Adrenal gland (tissue), 5 donors: ENCODE measurements at regions not wholly inside any gene's neighbourhood (a gene's known extent, or its start where the extent isn't known, plus 50 kb on each side); places are given as distances from the start of the nearest gene placed in this dataset.

Source experiments
- POLR2A ChIP-seq, 2 donors: fragments of 450-650 bp; IDR thresholded peaks; one replicate each; pipeline ENCODE4 v1.6.1; 2017; ENCODE audit warnings: antibody characterized with exemption in 2 of 2, mild to moderate bottlenecking in 2 of 2, moderate library complexity in 1 of 2
- TF ChIP-seq, protein P1 (sequence below), 6 experiments: fragments of 450-650 bp in 4 of 6; fragments of 200-600 bp in 2 of 6; sonication (generic) in 1 of 6; IDR thresholded peaks; 1 replicate in 5 of 6; 2 replicates in 1 of 6; pipeline versions ENCODE4 v1.5.1 to v1.8.0; 2016 to 2021; ENCODE audit warnings: antibody characterized with exemption in 6 of 6, mild to moderate bottlenecking in 2 of 6, moderate library complexity in 1 of 6
- donor health status: DM: no; HTN: no; CAD: no.

DNA sequence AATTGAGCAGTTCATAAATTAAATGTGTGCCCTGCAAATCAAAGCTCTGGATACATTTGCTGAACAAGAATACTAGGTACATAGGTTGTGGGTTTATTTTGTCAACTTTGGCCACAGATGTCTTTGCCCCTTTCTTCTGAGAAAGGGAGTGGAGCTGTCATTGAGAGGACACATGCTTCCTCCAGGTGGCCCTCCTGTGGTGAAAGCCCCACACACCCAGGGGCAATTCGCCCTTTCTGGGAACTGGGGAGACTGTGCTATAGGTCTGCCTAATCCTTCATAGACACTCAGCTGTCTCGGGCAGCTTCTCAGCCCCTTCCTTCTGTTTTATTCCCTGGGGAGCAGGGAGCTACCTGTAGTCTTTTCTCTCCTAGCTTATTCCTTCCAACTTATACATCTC is 605.7 kb upstream of the DPP6 start:
- TF ChIP-seq, protein P1, sequence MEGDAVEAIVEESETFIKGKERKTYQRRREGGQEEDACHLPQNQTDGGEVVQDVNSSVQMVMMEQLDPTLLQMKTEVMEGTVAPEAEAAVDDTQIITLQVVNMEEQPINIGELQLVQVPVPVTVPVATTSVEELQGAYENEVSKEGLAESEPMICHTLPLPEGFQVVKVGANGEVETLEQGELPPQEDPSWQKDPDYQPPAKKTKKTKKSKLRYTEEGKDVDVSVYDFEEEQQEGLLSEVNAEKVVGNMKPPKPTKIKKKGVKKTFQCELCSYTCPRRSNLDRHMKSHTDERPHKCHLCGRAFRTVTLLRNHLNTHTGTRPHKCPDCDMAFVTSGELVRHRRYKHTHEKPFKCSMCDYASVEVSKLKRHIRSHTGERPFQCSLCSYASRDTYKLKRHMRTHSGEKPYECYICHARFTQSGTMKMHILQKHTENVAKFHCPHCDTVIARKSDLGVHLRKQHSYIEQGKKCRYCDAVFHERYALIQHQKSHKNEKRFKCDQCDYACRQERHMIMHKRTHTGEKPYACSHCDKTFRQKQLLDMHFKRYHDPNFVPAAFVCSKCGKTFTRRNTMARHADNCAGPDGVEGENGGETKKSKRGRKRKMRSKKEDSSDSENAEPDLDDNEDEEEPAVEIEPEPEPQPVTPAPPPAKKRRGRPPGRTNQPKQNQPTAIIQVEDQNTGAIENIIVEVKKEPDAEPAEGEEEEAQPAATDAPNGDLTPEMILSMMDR (IDR thresholded peaks at IDR 0.05): no peak
- no peak for TF ChIP-seq POLR2A (IDR thresholded peaks at IDR 0.05)
